Peyer's patch (tissue), 4 donors: ENCODE measurements at regions not wholly inside any gene's neighbourhood (a gene's known extent, or its start where the extent isn't known, plus 50 kb on each side); places are given as distances from the start of the nearest gene placed in this dataset.

Experiments used
- CTCF ChIP-seq, 6 experiments: fragments of 450-650 bp in 4 of 6; fragments of 200-600 bp in 2 of 6; sonication (generic) in 1 of 6; IDR thresholded peaks; one replicate each; pipeline ENCODE4 v1.5.1; 2017 to 2019; ENCODE audit warnings: antibody characterized with exemption in 6 of 6, mild to moderate bottlenecking in 3 of 6, moderate library complexity in 1 of 6
- POLR2A ChIP-seq, 2 donors: fragments of 450-650 bp; IDR thresholded peaks; one replicate each; pipeline ENCODE4 v1.5.1; 2017; ENCODE audit warnings: antibody characterized with exemption in 2 of 2, mild to moderate bottlenecking in 2 of 2, moderate library complexity in 2 of 2

- TF ChIP-seq CTCF (IDR thresholded peaks at IDR 0.05), result no peak
- TF ChIP-seq POLR2A (IDR thresholded peaks at IDR 0.05), result no peak
Observed at GRCh38 chr4:10259976-10260375, 143.4 kb upstream of the WDR1 start.
